ENCODE measurements at regions not wholly inside any gene's neighbourhood (a gene's known extent, or its start where the extent isn't known, plus 50 kb on each side); places are given as distances from the start of the nearest gene placed in this dataset.

DNA sequence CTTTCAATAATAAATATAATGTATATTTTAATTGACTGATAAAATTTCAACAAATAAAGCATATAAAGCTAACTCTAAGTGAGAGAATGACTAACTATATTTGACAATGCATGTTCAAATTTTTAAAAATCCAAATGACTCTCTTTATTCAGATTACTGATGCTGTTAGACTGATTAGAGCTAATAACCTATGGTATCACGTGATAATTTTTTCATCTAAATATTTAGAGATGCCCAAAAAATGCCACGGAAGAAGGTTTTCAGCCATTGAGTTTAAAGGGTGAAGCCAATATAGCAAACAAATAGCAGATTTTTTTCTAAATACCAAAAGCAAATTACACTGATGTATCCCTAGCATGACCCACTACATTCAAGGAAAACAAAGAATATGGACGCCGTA lies 61.1 kb upstream of the OR10J4 start:
- no peak for DNase-seq
- Histone ChIP-seq H3K27me3 (ENCODE audit: insufficient read depth, low read depth, severe bottlenecking) (peaks cover 56% of the 10 kb centered on the region), H3K36me3 (no peaks in the 10 kb centered on the region), H3K4me3 (ENCODE audit: low read depth, low read length) (no peak overlapping the region), H3K9me3 (ENCODE audit: severe bottlenecking) (no peaks in the 10 kb centered on the region), H3K27ac (no peak overlapping the region)
- TF ChIP-seq, protein P1, sequence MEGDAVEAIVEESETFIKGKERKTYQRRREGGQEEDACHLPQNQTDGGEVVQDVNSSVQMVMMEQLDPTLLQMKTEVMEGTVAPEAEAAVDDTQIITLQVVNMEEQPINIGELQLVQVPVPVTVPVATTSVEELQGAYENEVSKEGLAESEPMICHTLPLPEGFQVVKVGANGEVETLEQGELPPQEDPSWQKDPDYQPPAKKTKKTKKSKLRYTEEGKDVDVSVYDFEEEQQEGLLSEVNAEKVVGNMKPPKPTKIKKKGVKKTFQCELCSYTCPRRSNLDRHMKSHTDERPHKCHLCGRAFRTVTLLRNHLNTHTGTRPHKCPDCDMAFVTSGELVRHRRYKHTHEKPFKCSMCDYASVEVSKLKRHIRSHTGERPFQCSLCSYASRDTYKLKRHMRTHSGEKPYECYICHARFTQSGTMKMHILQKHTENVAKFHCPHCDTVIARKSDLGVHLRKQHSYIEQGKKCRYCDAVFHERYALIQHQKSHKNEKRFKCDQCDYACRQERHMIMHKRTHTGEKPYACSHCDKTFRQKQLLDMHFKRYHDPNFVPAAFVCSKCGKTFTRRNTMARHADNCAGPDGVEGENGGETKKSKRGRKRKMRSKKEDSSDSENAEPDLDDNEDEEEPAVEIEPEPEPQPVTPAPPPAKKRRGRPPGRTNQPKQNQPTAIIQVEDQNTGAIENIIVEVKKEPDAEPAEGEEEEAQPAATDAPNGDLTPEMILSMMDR (IDR thresholded peaks at IDR 0.05; ENCODE audit: low read depth, low read length), result no peak

Data from WERI-Rb-1 (cell line).